Stimulated activated memory B cell treated with anti-CD40 and anti-IgM and Interleukin-4, amounts not matched to agents 10 μg/mL and 1 μg/mL and 100 μg/mL, for 72 hours (primary cell): ENCODE measurements at regions not wholly inside any gene's neighbourhood (a gene's known extent, or its start where the extent isn't known, plus 50 kb on each side); places are given as distances from the start of the nearest gene placed in this dataset.

Experiments used
- ATAC-seq: fragments of 150-1000 bp; cut with Tn5 transposase; 2 replicates; pipeline ENCODE4 v1.10.0; 2021
- H3K27ac Mint-ChIP-seq: one replicate; pipeline ENCODE4 v1.8.0; 2022; ENCODE audit warnings: mild to moderate bottlenecking, mixed read lengths
- H3K27me3 Mint-ChIP-seq: one replicate; pipeline ENCODE4 v1.8.0; 2022; ENCODE audit warnings: mixed read lengths
- H3K36me3 Mint-ChIP-seq: one replicate; pipeline ENCODE4 v1.8.0; 2022; ENCODE audit warnings: mixed read lengths
- H3K4me1 Mint-ChIP-seq: one replicate; pipeline ENCODE4 v1.8.0; 2022; ENCODE audit warnings: mixed read lengths
- H3K4me3 Mint-ChIP-seq: one replicate; pipeline ENCODE4 v1.8.0; 2022; ENCODE audit warnings: mild to moderate bottlenecking, moderate library complexity, mixed read lengths
- H3K9me3 Mint-ChIP-seq: one replicate; pipeline ENCODE4 v1.8.0; 2022; ENCODE audit warnings: mixed read lengths

- H3K4me3 Mint-ChIP-seq: no peak overlapping the region
- H3K36me3 Mint-ChIP-seq: no peaks in the 10 kb centered on the region
- peaks cover 6% of the 10 kb centered on the region for H3K9me3 Mint-ChIP-seq
- no peak for ATAC-seq
- no peaks in the 10 kb centered on the region for H3K4me1 Mint-ChIP-seq
- H3K27me3 Mint-ChIP-seq: no peaks in the 10 kb centered on the region
- no peak overlapping the region for H3K27ac Mint-ChIP-seq
Observed at GRCh38 chr11:112735470-112735869, 225.8 kb upstream of the NCAM1 start.

- no peak for ATAC-seq
- Mint-ChIP-seq H3K27ac (no peak overlapping the region), H3K4me1 (no peaks in the 10 kb centered on the region), H3K9me3 (no peaks in the 10 kb centered on the region), H3K4me3 (no peak overlapping the region), H3K27me3 (peaks cover 22% of the 10 kb centered on the region), H3K36me3 (no peaks in the 10 kb centered on the region)
Observed at GRCh38 chr11:112744041-112744440, 217.2 kb upstream of the NCAM1 start.

- Mint-ChIP-seq H3K36me3 (no peaks in the 10 kb centered on the region), H3K27ac (no peak overlapping the region), H3K27me3 (peaks cover 22% of the 10 kb centered on the region), H3K9me3 (no peaks in the 10 kb centered on the region), H3K4me1 (no peaks in the 10 kb centered on the region), H3K4me3 (no peak overlapping the region)
- no peak for ATAC-seq
Observed at GRCh38 chr11:112745973-112746372, 215.2 kb upstream of the NCAM1 start.

- H3K27me3 Mint-ChIP-seq: peaks cover 22% of the 10 kb centered on the region
- H3K27ac Mint-ChIP-seq: no peak overlapping the region
- no peak overlapping the region for H3K4me3 Mint-ChIP-seq
- no peaks in the 10 kb centered on the region for H3K36me3 Mint-ChIP-seq
- no peaks in the 10 kb centered on the region for H3K9me3 Mint-ChIP-seq
- no peak for ATAC-seq
- no peaks in the 10 kb centered on the region for H3K4me1 Mint-ChIP-seq
Observed at GRCh38 chr11:112748252-112748651, 213.0 kb upstream of the NCAM1 start.

- no peaks in the 10 kb centered on the region for H3K4me1 Mint-ChIP-seq
- no peak overlapping the region for H3K27ac Mint-ChIP-seq
- H3K27me3 Mint-ChIP-seq: peaks cover 22% of the 10 kb centered on the region
- no peak for ATAC-seq
- H3K36me3 Mint-ChIP-seq: no peaks in the 10 kb centered on the region
- H3K4me3 Mint-ChIP-seq: no peak overlapping the region
- no peaks in the 10 kb centered on the region for H3K9me3 Mint-ChIP-seq
Observed at GRCh38 chr11:112748713-112749543, 212.3 kb upstream of the NCAM1 start.

- ATAC-seq: no peak
- H3K27ac Mint-ChIP-seq: no peak overlapping the region
- no peaks in the 10 kb centered on the region for H3K9me3 Mint-ChIP-seq
- H3K4me1 Mint-ChIP-seq: no peaks in the 10 kb centered on the region
- no peak overlapping the region for H3K4me3 Mint-ChIP-seq
- H3K36me3 Mint-ChIP-seq: no peaks in the 10 kb centered on the region
- peaks cover 15% of the 10 kb centered on the region for H3K27me3 Mint-ChIP-seq
Observed at GRCh38 chr11:112751329-112751728, 209.9 kb upstream of the NCAM1 start.

- no peaks in the 10 kb centered on the region for H3K9me3 Mint-ChIP-seq
- no peaks in the 10 kb centered on the region for H3K36me3 Mint-ChIP-seq
- ATAC-seq: no peak
- peaks cover 10% of the 10 kb centered on the region for H3K27me3 Mint-ChIP-seq
- H3K27ac Mint-ChIP-seq: no peak overlapping the region
- H3K4me3 Mint-ChIP-seq: no peak overlapping the region
- no peaks in the 10 kb centered on the region for H3K4me1 Mint-ChIP-seq
Observed at GRCh38 chr11:112751772-112752171, 209.4 kb upstream of the NCAM1 start.

- Mint-ChIP-seq H3K4me1 (no peaks in the 10 kb centered on the region), H3K36me3 (no peaks in the 10 kb centered on the region), H3K4me3 (no peak overlapping the region), H3K27me3 (peaks cover 6% of the 10 kb centered on the region), H3K27ac (no peak overlapping the region), H3K9me3 (no peaks in the 10 kb centered on the region)
- ATAC-seq: no peak
Observed at GRCh38 chr11:112752563-112752962, 208.7 kb upstream of the NCAM1 start.

GRCh38 chr11:112753706-112754105 lies 207.5 kb upstream of the NCAM1 start:
- H3K27me3 Mint-ChIP-seq: no peaks in the 10 kb centered on the region
- ATAC-seq: no peak
- H3K4me3 Mint-ChIP-seq: no peak overlapping the region
- no peak overlapping the region for H3K27ac Mint-ChIP-seq
- H3K36me3 Mint-ChIP-seq: no peaks in the 10 kb centered on the region
- no peaks in the 10 kb centered on the region for H3K9me3 Mint-ChIP-seq
- H3K4me1 Mint-ChIP-seq: no peaks in the 10 kb centered on the region

- Mint-ChIP-seq H3K27ac (no peak overlapping the region), H3K9me3 (no peaks in the 10 kb centered on the region), H3K36me3 (no peaks in the 10 kb centered on the region), H3K4me1 (no peaks in the 10 kb centered on the region), H3K4me3 (no peak overlapping the region), H3K27me3 (no peaks in the 10 kb centered on the region)
- no peak for ATAC-seq
Observed at GRCh38 chr11:112759418-112759817, 201.8 kb upstream of the NCAM1 start.

GRCh38 chr11:112760396-112761059 lies 200.7 kb upstream of the NCAM1 start:
- no peaks in the 10 kb centered on the region for H3K36me3 Mint-ChIP-seq
- no peak overlapping the region for H3K27ac Mint-ChIP-seq
- no peaks in the 10 kb centered on the region for H3K4me1 Mint-ChIP-seq
- no peak for ATAC-seq
- no peaks in the 10 kb centered on the region for H3K27me3 Mint-ChIP-seq
- H3K9me3 Mint-ChIP-seq: no peaks in the 10 kb centered on the region
- H3K4me3 Mint-ChIP-seq: no peak overlapping the region

GRCh38 chr11:112761911-112762706 lies 199.1 kb upstream of the NCAM1 start:
- Mint-ChIP-seq H3K36me3 (no peaks in the 10 kb centered on the region), H3K4me3 (no peak overlapping the region), H3K27me3 (no peaks in the 10 kb centered on the region), H3K27ac (no peak overlapping the region), H3K9me3 (no peaks in the 10 kb centered on the region), H3K4me1 (no peaks in the 10 kb centered on the region)
- ATAC-seq: no peak

GRCh38 chr11:112762707-112763090 lies 198.5 kb upstream of the NCAM1 start:
- ATAC-seq: no peak
- H3K4me1 Mint-ChIP-seq: no peaks in the 10 kb centered on the region
- H3K27me3 Mint-ChIP-seq: no peaks in the 10 kb centered on the region
- H3K36me3 Mint-ChIP-seq: no peaks in the 10 kb centered on the region
- no peaks in the 10 kb centered on the region for H3K9me3 Mint-ChIP-seq
- no peak overlapping the region for H3K4me3 Mint-ChIP-seq
- H3K27ac Mint-ChIP-seq: no peak overlapping the region

GRCh38 chr11:112765337-112765736 lies 195.9 kb upstream of the NCAM1 start:
- no peak for ATAC-seq
- Mint-ChIP-seq H3K4me3 (no peak overlapping the region), H3K36me3 (no peaks in the 10 kb centered on the region), H3K4me1 (no peaks in the 10 kb centered on the region), H3K27ac (no peak overlapping the region), H3K27me3 (no peaks in the 10 kb centered on the region), H3K9me3 (no peaks in the 10 kb centered on the region)

- H3K4me3 Mint-ChIP-seq: no peak overlapping the region
- peaks cover 4% of the 10 kb centered on the region for H3K9me3 Mint-ChIP-seq
- H3K27me3 Mint-ChIP-seq: no peaks in the 10 kb centered on the region
- no peak overlapping the region for H3K27ac Mint-ChIP-seq
- H3K4me1 Mint-ChIP-seq: no peaks in the 10 kb centered on the region
- H3K36me3 Mint-ChIP-seq: no peaks in the 10 kb centered on the region
- ATAC-seq: no peak
Observed at GRCh38 chr11:112769170-112769569, 192.1 kb upstream of the NCAM1 start.
